WTC11 (cell line): ENCODE measurements at regions not wholly inside any gene's neighbourhood (a gene's known extent, or its start where the extent isn't known, plus 50 kb on each side); places are given as distances from the start of the nearest gene placed in this dataset.

Experiments
- ATAC-seq: fragments of 200-7000 bp; cut with Tn5 transposase; 2 replicates; pipeline ENCODE4 v1.10.0; 2021; ENCODE audit warnings: mild to moderate bottlenecking, moderate library complexity
- CTCF ChIA-PET: fragments of 300-600 bp; sonication (Branson Sonifier 250); formaldehyde crosslinking; loops from one replicate; lab custom pipeline; 2021; ENCODE audit warnings: antibody characterized with exemption; lab: Charles Lee
- POLR2A ChIA-PET: fragments of 350-600 bp; sonication (Branson Sonifier 250); formaldehyde crosslinking; loops from one replicate; lab custom pipeline; 2021; ENCODE audit warnings: antibody characterized with exemption; lab: Charles Lee
- DNase-seq: peaks from one replicate; pipeline ENCODE4 v3.0.0; 2021; ENCODE audit warnings: low spot score
- H3K27ac Mint-ChIP-seq: 2 replicates; pipeline ENCODE4 v1.8.0; 2021; ENCODE audit warnings: mixed read lengths
- H3K27me3 Mint-ChIP-seq: 2 replicates; pipeline ENCODE4 v1.8.0; 2021; ENCODE audit warnings: low read depth, mild to moderate bottlenecking, moderate library complexity, mixed read lengths
- H3K36me3 Mint-ChIP-seq: 2 replicates; pipeline ENCODE4 v1.8.0; 2021; ENCODE audit warnings: mixed read lengths
- H3K4me1 Mint-ChIP-seq: 2 replicates; pipeline ENCODE4 v1.8.0; 2022; ENCODE audit warnings: mixed read lengths
- H3K4me3 Mint-ChIP-seq: 2 replicates; pipeline ENCODE4 v1.8.0; 2021; ENCODE audit warnings: mild to moderate bottlenecking, moderate library complexity, mixed read lengths
- H3K9me3 Mint-ChIP-seq: 2 replicates; pipeline ENCODE4 v1.8.0; 2021; ENCODE audit warnings: mixed read lengths
- ATF1 ChIP-seq: sonication (generic); formaldehyde crosslinking; IDR thresholded peaks from 2 replicates; pipeline ENCODE4 v1.8.1; 2023; ENCODE audit warnings: mild to moderate bottlenecking, moderate library complexity, missing genetic modification reagents
- CBFB ChIP-seq: sonication (generic); formaldehyde crosslinking; IDR thresholded peaks from 2 replicates; pipeline ENCODE4 v1.8.1; 2022; ENCODE audit warnings: mild to moderate bottlenecking, low read depth, missing genetic modification reagents
- EMX1 ChIP-seq: fragments of 250-450 bp; sonication (Bioruptor Pico); IDR thresholded peaks from 2 replicates; pipeline ENCODE4 v1.8.0; 2021; ENCODE audit warnings: mild to moderate bottlenecking
- FOXJ3 ChIP-seq: sonication (generic); formaldehyde crosslinking; IDR thresholded peaks from 2 replicates; pipeline ENCODE4 v1.9.0; 2021; ENCODE audit warnings: missing genetic modification reagents, mild to moderate bottlenecking, borderline replicate concordance
- FOXK1 ChIP-seq: sonication (generic); formaldehyde crosslinking; IDR thresholded peaks from 2 replicates; pipeline ENCODE4 v1.8.0; 2022; ENCODE audit warnings: mild to moderate bottlenecking, moderate library complexity, missing genetic modification reagents
- JAZF1 ChIP-seq: fragments of 250-450 bp; sonication (Bioruptor Pico); IDR thresholded peaks from 2 replicates; pipeline ENCODE4 v1.9.0; 2021; ENCODE audit warnings: moderate library complexity, mild to moderate bottlenecking, inconsistent platforms
- KAT7 ChIP-seq: sonication (generic); formaldehyde crosslinking; IDR thresholded peaks from 2 replicates; pipeline ENCODE4 v1.8.1; 2023; ENCODE audit warnings: missing genetic modification reagents, mild to moderate bottlenecking, borderline replicate concordance
- MXD4 ChIP-seq: fragments of 250-450 bp; sonication (Bioruptor Pico); IDR thresholded peaks from 2 replicates; pipeline ENCODE4 v1.8.0; 2021; ENCODE audit warnings: mild to moderate bottlenecking, moderate library complexity, borderline replicate concordance
- RELA ChIP-seq: sonication (generic); formaldehyde crosslinking; IDR thresholded peaks from 2 replicates; pipeline ENCODE4 v1.8.1; 2022; ENCODE audit warnings: missing genetic modification reagents, mild to moderate bottlenecking, borderline replicate concordance
- RORB ChIP-seq: fragments of 250-450 bp; sonication (Bioruptor Pico); IDR thresholded peaks from 2 replicates; pipeline ENCODE4 v1.9.0; 2021; ENCODE audit warnings: mild to moderate bottlenecking
- SMAD4 ChIP-seq: sonication (generic); formaldehyde crosslinking; IDR thresholded peaks from 2 replicates; pipeline ENCODE4 v1.8.0; 2022; ENCODE audit warnings: mild to moderate bottlenecking, missing genetic modification reagents
- TEAD1 ChIP-seq: sonication (generic); formaldehyde crosslinking; IDR thresholded peaks from 2 replicates; pipeline ENCODE4 v1.8.0; 2022; ENCODE audit warnings: mild to moderate bottlenecking, missing genetic modification reagents
- ZNF671 ChIP-seq: fragments of 250-450 bp; sonication (Bioruptor Pico); IDR thresholded peaks from 2 replicates; pipeline ENCODE4 v1.8.0; 2021; ENCODE audit warnings: mild to moderate bottlenecking
- TF ChIP-seq, protein P1 (sequence below): sonication (generic); formaldehyde crosslinking; IDR thresholded peaks from 2 replicates; pipeline ENCODE4 v1.8.1; 2023; ENCODE audit warnings: mild to moderate bottlenecking, missing genetic modification reagents, borderline replicate concordance
- TF ChIP-seq, protein P2 (sequence below): sonication (generic); formaldehyde crosslinking; IDR thresholded peaks from 2 replicates; pipeline ENCODE4 v1.8.0; 2022; ENCODE audit warnings: mild to moderate bottlenecking, missing genetic modification reagents
- TF ChIP-seq, protein P3 (sequence below): fragments of 200-600 bp; IDR thresholded peaks from 2 replicates; pipeline ENCODE4 v1.8.0; 2022; ENCODE audit warnings: antibody characterized with exemption
- TF ChIP-seq, protein P4 (sequence below): sonication (generic); formaldehyde crosslinking; IDR thresholded peaks from 2 replicates; pipeline ENCODE4 v1.8.1; 2023; ENCODE audit warnings: mild to moderate bottlenecking, moderate library complexity, missing genetic modification reagents
- TF ChIP-seq, protein P5 (sequence below): sonication (generic); formaldehyde crosslinking; IDR thresholded peaks from 2 replicates; pipeline ENCODE4 v1.8.0; 2022; ENCODE audit warnings: mild to moderate bottlenecking, missing genetic modification reagents
- TF ChIP-seq, protein P6 (sequence below): fragments of 250-450 bp; sonication (Bioruptor Pico); IDR thresholded peaks from 2 replicates; pipeline ENCODE4 v2.1.2; 2022; ENCODE audit warnings: mild to moderate bottlenecking, moderate library complexity

DNA sequence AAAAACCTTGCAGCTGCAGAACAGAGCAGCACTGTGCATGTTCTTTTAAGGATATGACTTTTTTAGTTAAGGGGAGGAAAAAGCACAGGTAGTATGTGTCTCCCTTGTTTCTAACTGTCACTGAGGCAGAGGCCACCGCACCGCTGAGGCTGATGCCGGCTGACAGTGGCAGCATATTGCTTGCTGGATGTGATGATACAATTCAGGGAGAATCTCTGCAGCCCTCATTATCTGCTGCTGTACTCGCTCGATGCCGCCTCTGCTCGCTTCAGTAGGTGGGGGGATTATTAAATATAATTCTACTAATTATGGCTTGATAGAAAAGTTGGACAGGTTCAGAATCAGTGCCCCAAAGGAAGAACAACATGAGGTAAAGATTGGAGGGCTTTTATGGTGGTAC lies 378.8 kb upstream of the NOCT start:
- POLR2A ChIA-PET, result no interaction called here
- no peak overlapping the region for H3K27ac Mint-ChIP-seq
- CTCF ChIA-PET, result interaction anchor here (0.8 kb wide), 1 partner anchor 115 kb away, joined by 3 read pairs; no protein-coding TSS in a partner anchor
- H3K9me3 Mint-ChIP-seq, result peaks cover 20% of the 10 kb centered on the region
- ATAC-seq (no peak), DNase-seq (no peak)
- H3K27me3 Mint-ChIP-seq, result no peaks in the 10 kb centered on the region; the same call in 1 of the 2 replicates
- no peaks in the 10 kb centered on the region; the same call in 1 of the 2 replicates for H3K36me3 Mint-ChIP-seq
- TF ChIP-seq, protein P1, sequence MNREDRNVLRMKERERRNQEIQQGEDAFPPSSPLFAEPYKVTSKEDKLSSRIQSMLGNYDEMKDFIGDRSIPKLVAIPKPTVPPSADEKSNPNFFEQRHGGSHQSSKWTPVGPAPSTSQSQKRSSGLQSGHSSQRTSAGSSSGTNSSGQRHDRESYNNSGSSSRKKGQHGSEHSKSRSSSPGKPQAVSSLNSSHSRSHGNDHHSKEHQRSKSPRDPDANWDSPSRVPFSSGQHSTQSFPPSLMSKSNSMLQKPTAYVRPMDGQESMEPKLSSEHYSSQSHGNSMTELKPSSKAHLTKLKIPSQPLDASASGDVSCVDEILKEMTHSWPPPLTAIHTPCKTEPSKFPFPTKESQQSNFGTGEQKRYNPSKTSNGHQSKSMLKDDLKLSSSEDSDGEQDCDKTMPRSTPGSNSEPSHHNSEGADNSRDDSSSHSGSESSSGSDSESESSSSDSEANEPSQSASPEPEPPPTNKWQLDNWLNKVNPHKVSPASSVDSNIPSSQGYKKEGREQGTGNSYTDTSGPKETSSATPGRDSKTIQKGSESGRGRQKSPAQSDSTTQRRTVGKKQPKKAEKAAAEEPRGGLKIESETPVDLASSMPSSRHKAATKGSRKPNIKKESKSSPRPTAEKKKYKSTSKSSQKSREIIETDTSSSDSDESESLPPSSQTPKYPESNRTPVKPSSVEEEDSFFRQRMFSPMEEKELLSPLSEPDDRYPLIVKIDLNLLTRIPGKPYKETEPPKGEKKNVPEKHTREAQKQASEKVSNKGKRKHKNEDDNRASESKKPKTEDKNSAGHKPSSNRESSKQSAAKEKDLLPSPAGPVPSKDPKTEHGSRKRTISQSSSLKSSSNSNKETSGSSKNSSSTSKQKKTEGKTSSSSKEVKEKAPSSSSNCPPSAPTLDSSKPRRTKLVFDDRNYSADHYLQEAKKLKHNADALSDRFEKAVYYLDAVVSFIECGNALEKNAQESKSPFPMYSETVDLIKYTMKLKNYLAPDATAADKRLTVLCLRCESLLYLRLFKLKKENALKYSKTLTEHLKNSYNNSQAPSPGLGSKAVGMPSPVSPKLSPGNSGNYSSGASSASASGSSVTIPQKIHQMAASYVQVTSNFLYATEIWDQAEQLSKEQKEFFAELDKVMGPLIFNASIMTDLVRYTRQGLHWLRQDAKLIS (CRISPR knock-in tag), result no peak
- TF ChIP-seq RORB (CRISPR knock-in tag), result no peak
- TF ChIP-seq FOXJ3, result no peak
- TF ChIP-seq ATF1 (CRISPR knock-in tag), result no peak
- no peak for TF ChIP-seq EMX1 (CRISPR knock-in tag)
- no peak for TF ChIP-seq FOXK1
- no peak for TF ChIP-seq ZNF671 (CRISPR knock-in tag)
- no peak for TF ChIP-seq KAT7
- no peak for TF ChIP-seq RELA
- TF ChIP-seq, protein P2, sequence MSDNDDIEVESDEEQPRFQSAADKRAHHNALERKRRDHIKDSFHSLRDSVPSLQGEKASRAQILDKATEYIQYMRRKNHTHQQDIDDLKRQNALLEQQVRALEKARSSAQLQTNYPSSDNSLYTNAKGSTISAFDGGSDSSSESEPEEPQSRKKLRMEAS (CRISPR knock-in tag), result no peak
- TF ChIP-seq CBFB (CRISPR knock-in tag), result no peak
- TF ChIP-seq, protein P3, sequence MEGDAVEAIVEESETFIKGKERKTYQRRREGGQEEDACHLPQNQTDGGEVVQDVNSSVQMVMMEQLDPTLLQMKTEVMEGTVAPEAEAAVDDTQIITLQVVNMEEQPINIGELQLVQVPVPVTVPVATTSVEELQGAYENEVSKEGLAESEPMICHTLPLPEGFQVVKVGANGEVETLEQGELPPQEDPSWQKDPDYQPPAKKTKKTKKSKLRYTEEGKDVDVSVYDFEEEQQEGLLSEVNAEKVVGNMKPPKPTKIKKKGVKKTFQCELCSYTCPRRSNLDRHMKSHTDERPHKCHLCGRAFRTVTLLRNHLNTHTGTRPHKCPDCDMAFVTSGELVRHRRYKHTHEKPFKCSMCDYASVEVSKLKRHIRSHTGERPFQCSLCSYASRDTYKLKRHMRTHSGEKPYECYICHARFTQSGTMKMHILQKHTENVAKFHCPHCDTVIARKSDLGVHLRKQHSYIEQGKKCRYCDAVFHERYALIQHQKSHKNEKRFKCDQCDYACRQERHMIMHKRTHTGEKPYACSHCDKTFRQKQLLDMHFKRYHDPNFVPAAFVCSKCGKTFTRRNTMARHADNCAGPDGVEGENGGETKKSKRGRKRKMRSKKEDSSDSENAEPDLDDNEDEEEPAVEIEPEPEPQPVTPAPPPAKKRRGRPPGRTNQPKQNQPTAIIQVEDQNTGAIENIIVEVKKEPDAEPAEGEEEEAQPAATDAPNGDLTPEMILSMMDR, result no peak
- no peak for TF ChIP-seq MXD4 (CRISPR knock-in tag)
- peaks cover 6% of the 10 kb centered on the region for H3K4me1 Mint-ChIP-seq
- no peak overlapping the region for H3K4me3 Mint-ChIP-seq

DNA sequence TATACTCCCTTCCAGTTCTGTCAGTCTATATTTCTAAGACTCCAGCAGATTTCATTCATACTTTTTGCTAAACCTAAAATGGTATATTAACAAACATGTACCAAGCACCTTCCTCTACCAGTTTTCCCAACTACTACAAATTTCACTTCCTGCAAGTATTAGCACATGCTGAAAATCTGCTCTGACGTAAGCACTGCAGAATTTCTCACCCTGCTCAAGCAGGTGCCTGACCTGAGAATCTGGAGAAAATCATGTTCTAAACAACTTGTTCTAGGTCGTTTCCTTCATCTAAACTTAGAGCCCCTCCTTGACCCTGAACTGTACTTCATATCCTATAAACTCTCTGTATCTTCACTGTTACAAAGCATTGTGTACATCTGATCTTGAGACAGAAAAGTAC lies 380.7 kb upstream of the NOCT start:
- no peaks in the 10 kb centered on the region; the same call in 1 of the 2 replicates for H3K36me3 Mint-ChIP-seq
- no peaks in the 10 kb centered on the region; the same call in 1 of the 2 replicates for H3K27me3 Mint-ChIP-seq
- no peak overlapping the region for H3K27ac Mint-ChIP-seq
- no peak for DNase-seq
- ChIA-PET CTCF (no interaction called here), POLR2A (no interaction called here)
- H3K9me3 Mint-ChIP-seq, result peaks cover 10% of the 10 kb centered on the region; the same call in 1 of the 2 replicates
- ATAC-seq, result no peak
- H3K4me1 Mint-ChIP-seq, result peaks cover 17% of the 10 kb centered on the region
- H3K4me3 Mint-ChIP-seq, result no peak overlapping the region
- TF ChIP-seq TEAD1 (CRISPR knock-in tag), result no peak
- no peak for TF ChIP-seq SMAD4 (CRISPR knock-in tag)
- TF ChIP-seq, protein P4, sequence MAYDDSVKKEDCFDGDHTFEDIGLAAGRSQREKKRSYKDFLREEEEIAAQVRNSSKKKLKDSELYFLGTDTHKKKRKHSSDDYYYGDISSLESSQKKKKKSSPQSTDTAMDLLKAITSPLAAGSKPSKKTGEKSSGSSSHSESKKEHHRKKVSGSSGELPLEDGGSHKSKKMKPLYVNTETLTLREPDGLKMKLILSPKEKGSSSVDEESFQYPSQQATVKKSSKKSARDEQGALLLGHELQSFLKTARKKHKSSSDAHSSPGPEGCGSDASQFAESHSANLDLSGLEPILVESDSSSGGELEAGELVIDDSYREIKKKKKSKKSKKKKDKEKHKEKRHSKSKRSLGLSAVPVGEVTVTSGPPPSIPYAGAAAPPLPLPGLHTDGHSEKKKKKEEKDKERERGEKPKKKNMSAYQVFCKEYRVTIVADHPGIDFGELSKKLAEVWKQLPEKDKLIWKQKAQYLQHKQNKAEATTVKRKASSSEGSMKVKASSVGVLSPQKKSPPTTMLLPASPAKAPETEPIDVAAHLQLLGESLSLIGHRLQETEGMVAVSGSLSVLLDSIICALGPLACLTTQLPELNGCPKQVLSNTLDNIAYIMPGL (CRISPR knock-in tag), result no peak
- TF ChIP-seq, protein P3, result no peak
- no peak for TF ChIP-seq JAZF1
- TF ChIP-seq, protein P5, sequence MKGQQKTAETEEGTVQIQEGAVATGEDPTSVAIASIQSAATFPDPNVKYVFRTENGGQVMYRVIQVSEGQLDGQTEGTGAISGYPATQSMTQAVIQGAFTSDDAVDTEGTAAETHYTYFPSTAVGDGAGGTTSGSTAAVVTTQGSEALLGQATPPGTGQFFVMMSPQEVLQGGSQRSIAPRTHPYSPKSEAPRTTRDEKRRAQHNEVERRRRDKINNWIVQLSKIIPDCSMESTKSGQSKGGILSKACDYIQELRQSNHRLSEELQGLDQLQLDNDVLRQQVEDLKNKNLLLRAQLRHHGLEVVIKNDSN, result no peak
- TF ChIP-seq ATF1 (CRISPR knock-in tag), result no peak
- TF ChIP-seq KAT7, result no peak
- TF ChIP-seq, protein P6, sequence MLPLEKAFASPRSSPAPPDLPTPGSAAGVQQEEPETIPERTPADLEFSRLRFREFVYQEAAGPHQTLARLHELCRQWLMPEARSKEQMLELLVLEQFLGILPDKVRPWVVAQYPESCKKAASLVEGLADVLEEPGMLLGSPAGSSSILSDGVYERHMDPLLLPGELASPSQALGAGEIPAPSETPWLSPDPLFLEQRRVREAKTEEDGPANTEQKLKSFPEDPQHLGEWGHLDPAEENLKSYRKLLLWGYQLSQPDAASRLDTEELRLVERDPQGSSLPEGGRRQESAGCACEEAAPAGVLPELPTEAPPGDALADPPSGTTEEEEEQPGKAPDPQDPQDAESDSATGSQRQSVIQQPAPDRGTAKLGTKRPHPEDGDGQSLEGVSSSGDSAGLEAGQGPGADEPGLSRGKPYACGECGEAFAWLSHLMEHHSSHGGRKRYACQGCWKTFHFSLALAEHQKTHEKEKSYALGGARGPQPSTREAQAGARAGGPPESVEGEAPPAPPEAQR, result no peak
- TF ChIP-seq CBFB (CRISPR knock-in tag), result no peak
